HG02759 (cell line): ENCODE measurements at regions not wholly inside any gene's neighbourhood (a gene's known extent, or its start where the extent isn't known, plus 50 kb on each side); places are given as distances from the start of the nearest gene placed in this dataset.

Experiments
- ATAC-seq: cut with Tn5 transposase; IDR thresholded peaks from one replicate; pipeline ENCODE4 v1.9.1; 2021; ENCODE audit warnings: mild to moderate bottlenecking, moderate library complexity; ENCODE audit not compliant: unreplicated experiment

DNA sequence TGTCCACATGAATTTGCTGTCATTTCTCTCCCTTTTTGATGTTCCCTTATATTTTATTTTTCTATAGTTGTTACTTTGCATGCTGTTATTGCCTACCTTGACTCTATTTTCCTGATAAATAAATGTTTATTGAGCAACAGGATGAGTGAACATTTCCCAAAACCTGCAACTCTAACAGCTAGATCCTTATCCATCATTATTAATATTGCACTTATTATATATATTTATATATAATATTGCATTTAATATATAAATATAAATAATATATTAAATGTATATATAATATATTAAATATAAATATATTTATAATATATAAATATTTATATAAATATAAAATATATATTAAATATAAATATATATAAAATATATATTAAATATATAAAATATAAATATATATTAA, 436.1 kb upstream of the MMADHC start:
- no peak for ATAC-seq

DNA sequence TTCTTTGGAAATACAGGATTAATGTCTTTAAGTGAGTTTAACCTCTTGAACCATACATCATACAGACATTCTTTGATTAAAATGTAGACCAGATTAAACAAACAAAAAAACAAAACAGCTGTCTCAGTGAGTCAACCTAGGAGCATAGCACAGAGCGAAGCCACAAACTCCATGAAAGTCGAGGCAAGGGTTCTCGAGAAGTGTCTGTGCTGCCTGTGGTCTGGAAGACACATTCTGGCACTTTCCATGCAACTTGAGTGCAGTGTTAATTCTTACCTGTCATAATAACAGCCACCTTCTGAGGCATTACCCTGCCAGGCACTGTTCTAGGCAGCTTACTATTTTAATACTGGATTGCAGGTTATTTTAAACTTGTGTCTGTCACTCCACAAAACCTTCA, 435.5 kb upstream of the MMADHC start:
- no peak for ATAC-seq

DNA sequence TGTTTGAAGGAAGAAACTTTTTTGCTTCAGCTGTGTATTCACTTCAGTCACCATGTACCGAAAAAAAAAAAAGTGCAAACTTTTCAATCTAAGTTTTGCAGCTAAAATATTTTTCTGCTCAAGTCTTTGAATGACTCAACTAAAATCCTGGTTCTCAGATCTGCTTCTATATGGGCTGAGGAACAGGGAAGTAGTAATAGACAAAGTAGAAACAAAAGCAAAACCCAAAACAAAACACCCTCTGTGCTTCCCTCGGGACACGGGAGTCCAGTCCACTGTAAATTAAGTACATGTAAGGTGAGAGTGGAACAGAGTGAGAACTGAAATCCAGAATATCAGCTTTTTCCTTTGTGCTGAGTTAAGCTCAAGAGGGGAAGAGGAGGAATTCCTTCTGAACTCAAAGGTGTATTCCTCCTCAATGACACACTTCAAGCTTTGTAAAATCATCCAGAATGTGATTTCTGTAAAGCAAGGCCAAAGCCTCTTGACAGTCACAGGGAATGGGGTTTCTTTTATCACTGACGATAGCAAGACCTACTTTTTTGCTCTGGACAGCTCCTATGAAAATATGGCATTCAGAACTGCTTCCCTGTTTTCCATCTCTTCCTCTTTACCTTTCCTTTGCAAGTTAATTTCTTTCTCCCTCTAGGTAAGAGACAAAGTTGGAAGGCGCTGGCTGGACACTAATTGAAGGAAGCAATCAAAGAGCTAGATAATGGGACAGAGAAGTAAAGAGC, 433.5 kb upstream of the MMADHC start:
- no peak for ATAC-seq

DNA sequence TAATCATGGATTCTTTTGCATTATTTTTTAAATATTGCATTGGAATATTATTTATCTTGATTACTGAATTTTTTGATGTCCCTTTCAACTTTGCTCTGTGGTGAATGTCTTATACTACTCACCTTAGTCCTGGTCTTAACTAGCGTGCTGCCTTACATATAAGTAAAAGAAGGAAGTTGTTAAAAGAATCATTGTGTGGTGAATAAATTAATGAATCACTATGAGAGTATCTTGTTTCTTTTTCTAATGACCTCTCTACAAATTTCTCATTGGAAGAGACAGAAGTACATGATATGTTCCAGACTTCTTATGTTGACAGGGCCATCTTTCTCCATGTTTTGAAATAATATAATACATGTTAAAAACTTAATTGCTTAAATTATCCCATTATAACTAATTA, 432.6 kb upstream of the MMADHC start:
- no peak for ATAC-seq

DNA sequence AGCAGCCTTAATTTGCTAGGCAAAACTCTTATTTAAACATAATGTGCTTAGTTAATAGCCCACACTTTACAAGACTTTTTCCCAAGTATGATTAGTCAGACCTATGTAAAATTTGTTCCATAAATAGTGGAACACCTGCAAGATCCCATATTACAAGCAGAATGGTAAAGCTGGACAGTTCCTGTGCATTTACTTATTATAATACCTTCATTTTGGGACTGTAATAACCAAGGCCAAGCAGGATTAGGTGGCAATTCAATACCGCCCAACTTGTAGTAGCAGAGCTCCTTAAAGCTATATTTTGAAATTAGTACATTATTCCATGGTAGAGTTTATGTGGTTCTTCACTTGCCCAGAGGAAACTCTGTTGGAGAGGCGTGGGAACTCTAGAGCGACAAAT, 431.5 kb upstream of the MMADHC start:
- ATAC-seq = no peak

DNA sequence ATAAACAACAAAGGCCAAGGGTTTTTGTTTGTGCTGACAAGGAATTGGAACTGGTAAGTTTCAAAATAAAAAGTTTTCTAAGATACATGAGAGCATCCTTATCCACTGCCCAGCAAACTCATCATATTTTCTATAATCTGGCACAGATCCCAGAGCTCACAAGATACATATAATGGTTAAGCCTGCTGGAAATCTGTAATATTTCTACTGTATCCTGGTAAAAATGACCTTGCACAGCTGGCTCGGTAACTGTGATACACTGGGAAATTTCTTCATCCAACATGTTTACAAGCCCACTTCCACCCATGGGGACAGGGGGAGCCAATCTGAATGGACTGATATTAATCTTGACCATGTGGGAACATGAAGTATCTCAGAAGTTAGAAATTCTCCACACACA, 425.4 kb upstream of the MMADHC start:
- no peak for ATAC-seq

DNA sequence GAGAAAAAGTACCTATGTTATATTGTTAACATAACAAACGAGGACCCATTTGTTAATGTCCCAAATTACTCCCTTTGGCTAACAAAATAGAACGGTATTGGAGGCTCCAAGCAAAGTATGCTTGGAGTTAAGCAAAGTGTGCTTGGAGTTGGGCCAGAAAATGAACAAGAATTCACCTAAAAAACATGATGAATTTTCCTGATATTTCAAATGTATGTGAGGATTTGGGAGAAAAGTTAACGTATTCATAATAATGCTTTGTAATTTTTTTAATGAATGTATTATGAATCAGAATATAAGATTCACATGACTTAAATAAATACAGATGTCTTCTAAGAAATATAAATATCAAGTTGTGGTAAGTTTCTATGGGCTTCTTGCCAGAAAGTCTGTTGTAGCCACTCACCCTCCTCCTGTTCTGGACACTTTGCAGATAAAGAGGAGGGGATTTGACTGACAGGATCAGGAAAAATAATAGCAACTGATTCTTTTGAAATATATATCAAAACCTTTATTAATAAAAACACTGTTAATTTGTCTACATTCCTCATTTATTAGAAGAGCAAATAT, 423.7 kb upstream of the MMADHC start:
- ATAC-seq = no peak

DNA sequence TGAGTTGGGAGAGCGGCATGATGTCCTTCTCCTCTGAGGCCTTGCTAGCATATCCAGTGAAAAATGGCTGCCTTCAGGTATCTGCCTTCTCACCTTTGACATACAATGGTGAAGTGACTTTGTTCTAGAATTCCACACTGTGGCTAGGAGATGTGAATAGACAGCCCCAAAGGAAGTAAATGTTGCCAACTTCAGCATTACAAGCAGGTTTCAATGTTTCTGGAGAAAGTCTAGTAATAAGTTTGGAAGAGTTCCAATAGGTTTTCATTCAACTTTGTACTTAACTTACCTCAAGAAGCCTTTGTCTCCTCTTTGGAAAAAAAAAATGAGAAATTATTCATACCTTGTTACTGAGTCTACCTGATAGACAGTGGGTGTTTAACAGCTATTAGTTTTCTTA, 421.3 kb upstream of the MMADHC start:
- no peak for ATAC-seq

DNA sequence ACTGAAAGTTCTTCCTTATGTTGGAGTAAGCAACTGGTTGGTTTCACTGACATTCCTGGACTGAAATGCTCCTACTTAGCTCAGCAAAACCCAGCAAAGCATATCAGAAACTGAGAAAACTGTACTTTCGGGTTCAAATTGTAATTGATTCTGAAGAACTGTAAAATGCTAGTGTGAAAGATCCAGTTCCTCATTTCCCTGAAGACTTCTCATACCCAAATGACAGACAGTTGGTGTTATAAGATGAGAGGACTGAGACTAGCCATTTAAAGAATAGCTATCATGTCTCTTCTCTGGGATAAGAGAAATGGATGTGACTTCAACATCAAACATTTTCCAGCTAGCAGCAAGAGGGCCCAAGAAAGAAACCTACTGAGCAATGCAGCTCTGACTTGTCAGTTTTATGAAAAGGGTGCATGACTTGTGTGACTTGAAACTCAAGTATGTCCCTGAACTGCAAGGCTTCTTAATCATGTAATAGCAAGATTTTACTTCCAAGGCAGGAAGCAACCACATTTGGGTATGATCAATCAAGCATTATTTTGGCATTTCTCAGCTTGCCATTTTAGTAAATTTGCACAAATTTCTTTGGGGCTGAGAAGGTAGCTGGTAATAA, 420.3 kb upstream of the MMADHC start:
- ATAC-seq = no peak

DNA sequence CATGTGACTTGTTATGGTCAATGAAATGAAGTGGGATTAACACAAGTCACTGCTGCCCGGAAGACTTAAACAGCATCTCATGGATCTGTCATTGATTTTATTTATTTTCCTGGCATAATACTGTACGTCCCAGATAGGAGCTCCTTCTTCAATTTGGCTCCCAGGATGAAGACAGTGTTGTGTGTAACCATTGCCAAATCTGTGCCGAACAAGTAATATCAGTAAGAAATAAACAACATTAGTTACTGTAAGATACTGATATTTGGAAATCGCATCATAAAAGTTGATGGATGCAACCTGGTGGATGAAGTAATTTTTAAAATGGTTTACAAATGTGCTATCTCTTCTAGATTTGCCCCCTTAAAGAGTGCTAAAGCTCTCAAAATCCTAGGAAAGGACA, 419.0 kb upstream of the MMADHC start:
- ATAC-seq = no peak

DNA sequence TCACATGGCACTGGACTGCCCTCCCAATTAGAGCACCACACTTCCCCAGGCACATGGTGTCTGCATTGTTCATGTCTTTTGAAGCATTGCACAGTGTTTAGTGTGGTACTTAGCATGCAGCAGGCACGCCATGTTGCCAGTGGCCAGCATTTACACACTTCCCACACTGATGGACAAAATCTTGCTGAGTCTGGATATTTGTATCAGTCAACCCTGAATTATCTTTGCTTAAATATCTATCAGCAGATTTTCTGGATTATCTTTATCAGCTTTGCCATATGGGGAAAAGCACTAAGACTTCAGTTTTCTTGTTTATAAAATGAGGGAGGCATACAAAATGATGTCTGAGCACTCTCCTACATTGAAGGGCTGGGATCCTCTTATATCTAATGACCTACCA, 416.0 kb upstream of the MMADHC start:
- no peak for ATAC-seq

DNA sequence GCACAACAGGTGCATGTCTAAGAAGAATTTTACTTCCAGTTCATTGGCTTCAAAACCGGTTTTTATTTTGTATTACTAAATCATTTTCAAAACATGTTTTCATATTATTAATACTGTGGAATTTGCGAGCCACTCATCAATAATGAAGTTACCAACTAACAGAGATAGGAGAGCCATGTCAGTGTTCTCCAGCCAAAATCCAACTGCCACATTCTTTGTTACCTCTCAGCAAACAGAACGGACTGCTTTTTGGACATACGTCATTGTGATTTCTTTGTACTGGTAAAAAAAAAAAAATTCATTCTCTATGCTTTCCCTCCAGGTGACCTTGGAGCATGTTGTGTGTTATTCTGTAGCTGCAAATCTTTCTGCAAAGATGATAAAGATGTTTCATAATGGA, 414.2 kb upstream of the MMADHC start:
- no peak for ATAC-seq

DNA sequence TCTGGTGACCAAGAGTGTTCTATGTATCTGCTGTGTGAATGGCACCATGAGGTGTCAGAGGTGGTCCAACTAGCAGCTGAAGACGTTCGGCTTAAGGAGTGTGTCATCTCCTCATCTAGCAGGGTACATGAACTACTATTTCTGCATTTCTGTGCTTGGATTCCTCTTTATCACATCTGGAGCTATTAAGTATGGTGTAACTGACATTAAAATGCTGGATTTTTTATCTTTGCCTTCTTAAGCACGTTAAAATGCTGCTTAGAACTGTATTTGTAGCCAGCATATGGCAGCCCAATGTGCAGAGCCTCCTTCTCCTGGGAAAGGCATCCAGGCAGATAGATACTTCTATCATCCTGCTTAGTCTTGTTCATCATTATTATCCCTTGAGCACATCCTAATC, 409.3 kb upstream of the MMADHC start:
- ATAC-seq = no peak

DNA sequence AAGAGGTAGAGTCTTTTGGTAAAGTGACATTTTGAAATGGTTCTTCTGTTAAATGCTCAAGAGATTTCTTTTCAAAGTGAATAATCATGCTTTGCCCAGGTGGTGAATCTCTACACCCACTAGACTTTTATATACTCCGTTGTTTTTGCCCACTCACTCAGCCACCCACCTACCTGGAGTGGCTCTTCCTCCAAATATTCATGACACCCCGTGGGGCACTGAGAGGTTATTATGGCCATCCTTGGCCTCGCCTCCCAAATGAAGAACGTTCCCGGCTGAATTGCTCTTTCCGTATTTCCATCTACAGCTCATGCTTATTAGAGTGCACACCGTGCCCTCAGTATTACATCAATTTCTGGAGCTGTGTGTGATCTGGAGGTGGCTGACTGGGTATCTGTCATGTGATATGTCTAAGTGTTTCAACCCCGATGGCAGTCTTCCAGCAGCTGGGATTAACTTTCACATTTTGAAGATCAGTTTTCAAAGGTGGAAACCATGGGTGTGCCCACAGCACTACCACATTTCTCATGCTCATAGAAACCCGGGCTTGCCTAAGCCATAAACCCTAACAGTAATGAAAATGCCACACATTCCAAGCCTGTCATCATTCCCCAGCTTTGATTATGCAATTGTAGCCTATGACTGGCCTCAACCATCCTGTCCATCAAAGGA, 406.6 kb upstream of the MMADHC start:
- ATAC-seq = no peak

DNA sequence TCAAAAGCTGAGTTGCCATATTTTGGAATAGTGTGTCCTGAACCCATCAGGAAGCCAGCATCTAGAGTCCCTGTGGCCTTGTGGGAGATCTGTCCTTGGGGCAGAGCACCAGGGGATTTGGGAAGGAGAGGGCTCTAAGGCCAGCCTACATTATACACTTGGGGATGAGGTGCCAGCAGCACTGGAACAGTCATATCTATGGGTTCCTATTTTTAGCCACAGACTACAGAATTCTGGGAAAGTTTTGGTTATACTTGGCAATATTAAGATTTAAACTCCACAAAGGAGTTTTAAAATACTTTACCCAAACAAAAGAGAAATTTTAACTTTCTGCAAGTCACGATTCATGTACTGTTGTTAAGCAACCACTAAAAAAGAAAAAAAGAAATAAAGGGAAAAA, 405.7 kb upstream of the MMADHC start:
- ATAC-seq = no peak

DNA sequence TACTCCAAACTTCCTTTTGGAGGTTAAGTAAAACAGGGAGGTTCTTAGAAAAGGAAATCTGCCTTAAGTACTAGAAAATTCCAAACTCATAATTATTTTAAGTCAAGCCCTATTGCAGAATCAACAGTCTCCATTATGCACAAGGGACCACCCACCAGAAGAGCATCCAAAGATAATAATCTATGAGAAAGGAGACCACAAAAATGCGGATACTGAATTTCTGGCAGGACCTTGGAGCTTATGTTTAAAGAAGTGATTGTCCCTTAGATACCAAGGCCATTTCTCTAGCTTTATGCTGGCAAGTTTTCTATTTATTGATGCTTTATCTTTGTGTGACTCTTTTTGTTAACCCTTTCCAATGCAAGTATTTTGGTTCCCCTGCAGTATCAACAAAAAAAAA, 404.0 kb upstream of the MMADHC start:
- ATAC-seq = no peak

DNA sequence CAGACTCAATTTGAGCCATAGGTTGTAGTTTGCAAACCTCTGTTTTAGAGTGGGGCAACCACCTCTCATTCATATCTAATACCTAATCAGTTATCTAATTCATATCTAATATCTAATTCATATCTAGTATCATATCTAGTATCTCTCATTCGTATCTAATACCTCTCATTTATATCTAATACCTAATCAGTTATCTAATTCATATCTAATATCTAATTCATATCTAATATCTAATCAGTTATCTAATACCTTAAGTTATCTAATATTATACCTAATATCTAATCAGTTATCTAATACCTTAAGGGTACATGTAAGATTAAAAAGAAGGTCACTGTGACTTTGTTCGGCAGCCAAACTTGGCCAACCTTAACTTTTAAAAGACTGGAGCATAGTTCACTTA, 403.4 kb upstream of the MMADHC start:
- no peak for ATAC-seq

DNA sequence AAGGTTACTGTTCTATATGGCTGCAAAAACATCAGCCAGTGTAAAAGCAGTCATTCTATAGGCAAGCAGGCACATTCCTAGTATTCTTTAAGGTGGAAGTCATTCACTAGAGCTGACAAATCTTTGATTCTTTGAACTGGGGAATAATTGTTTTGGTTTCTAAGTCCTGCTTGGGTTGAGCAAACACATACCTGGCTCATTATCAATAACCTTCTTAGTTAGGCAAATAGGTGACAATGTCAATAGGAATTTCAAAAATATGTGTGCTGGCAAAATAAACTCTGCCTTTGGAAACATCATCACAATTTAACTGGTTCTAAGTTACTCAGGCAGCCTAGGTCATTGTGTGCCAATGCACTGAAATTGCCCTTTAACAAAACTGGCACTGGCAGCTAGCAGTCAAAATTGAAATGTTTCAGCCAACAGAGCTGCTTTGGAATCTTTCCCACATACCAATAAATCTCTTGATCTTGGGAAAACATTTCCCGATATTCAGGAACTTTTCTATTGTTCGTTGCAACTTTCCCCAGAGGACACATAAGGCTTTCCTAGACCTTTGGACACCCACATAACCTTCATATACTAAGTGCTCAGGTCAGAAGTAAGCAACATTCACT, 402.0 kb upstream of the MMADHC start:
- ATAC-seq = no peak

DNA sequence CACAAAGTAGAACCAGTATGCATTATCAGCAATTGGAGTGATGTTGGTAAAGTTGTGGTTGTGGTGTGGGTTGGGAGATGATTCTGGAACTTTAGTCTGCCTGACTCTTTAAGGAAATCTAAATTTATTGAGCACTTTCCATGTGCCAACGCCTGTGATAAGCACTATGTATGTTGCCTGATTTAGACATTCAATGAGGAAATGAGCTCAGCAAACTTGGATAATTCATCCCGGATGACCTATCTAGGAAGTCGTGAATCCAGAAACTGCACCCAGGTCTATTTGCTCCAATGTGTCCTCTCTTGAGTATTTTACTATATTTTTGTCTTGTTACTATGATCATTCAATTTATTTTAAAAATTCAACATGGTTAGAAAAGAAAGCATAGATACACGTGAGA, 400.8 kb upstream of the MMADHC start:
- no peak for ATAC-seq

DNA sequence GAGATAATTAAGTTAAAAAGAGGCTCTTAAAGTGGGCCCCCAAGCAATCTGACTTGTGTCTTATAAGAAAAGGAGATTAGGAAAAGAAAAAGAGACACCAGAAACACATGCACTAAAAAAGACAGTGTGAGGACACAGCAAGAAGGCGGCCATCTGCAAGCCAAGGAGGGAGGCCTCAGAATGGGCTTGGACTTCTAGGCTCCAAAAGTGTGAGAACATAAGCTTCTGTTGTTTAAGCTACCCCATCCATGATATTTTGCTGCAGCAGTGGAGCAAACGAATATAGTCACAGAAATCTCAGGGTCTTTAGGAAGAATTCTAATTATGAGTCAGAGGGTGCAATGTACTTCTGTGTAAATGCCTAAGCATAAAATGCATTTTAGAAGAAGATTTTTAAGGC, 399.3 kb upstream of the MMADHC start:
- no peak for ATAC-seq

DNA sequence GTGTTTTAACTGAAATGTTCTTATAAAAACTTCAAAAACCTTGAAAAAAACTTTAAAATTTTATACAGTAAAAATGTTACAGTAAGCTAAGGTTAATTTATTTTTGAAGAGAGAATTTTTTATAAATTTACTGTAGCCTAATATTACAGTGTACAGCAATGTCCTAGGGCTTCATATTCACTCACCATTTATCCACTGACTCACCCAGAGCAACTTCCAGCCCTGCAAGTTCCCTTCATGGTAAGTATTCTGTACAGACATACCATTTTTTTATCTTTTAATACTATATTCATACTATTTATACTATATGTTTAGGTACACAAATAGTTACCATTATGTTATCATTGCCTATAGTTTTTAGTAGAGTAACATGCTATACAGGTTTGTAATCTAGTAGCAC, 396.7 kb upstream of the MMADHC start:
- ATAC-seq = no peak

DNA sequence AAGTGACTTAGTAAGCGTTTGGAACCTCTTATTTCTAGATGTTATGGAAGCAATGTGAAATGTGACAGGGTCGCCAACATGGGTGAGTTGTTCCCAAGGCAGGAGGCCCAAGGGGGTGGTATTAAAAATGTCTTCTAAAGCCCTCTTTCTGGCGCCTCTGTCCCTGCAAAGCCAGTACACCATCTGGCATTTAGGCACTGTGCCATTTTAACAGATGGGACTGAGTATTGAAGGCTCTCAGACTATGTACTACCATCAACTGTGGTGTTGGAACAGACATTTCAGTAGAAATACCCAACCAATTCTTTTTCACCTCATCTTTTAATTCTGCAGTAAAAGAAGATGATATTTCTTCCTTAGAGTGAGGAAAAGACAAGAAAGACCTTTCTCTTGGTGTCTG, 384.5 kb upstream of the MMADHC start:
- no peak for ATAC-seq
